Umbilical cord (tissue), 1 donor: ENCODE measurements at regions not wholly inside any gene's neighbourhood (a gene's known extent, or its start where the extent isn't known, plus 50 kb on each side); places are given as distances from the start of the nearest gene placed in this dataset.

Experiments used
- DNase-seq: peaks from one replicate; pipeline ENCODE4 v3.0.0-alpha.2; 2015; ENCODE audit warnings: low spot score

DNA sequence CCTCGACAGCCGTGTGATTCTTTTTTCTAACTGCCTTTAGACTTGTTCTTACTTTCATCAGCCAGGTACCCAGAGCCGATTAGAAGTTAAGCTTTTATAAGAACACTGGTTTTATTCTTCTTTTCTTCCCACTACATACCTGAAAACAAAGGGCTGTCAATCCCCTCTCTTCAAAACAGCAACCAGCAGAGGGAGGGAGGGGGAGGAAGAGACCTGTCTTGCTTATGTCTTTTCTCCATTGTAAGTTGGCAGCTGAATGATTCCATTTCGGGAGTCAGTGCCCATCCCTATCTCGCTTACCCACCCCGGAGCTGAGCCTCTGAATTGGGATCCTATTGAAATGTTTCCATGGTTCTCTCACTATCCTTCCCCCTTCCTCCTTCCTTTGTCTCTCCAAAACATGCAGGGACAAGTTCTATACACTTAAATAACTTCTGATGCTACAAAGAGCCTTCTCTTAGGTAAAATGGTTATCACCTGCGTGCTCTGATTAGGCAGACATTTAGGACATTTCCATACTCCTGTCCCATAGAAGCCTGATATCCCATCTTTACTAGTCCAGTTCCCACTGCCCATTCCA, 83.9 kb upstream of the WWC1 start:
- DNase-seq, result no peak

DNA sequence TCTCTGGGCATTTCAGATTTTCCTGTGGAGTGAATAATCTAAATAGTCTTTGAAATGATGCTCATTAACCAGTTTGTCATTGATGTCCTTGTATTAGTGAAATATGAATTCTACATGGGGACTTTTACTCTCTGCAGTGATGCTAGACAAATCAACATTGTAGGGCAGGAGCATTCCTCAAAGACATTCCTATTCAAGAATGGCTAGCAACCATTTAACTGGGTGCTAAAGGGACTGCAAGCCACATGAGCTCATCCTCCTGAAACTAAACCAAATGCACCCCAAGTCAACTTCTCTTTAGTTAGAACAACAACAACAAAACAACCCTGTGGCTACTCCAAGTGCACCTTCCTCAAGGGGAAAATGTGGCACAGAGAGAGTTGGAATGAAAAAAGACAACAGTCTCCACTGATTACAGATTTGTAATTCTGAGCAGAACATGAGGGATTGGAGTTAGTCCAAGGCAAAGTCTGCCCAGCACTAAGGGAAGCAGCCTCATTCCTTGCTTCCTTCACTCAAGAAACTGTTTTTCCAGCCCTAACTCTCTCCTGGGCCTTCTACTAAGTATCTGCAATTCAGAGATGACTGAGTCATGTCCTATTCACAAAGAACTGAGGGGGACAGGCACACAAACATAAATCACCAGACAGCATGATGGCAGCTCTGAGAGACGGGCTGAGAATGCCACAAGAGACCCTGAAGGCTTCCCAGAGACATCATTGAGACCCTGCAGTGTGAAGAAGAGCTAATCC, 82.0 kb upstream of the WWC1 start:
- peak; percentile 72 for DNase-seq

DNA sequence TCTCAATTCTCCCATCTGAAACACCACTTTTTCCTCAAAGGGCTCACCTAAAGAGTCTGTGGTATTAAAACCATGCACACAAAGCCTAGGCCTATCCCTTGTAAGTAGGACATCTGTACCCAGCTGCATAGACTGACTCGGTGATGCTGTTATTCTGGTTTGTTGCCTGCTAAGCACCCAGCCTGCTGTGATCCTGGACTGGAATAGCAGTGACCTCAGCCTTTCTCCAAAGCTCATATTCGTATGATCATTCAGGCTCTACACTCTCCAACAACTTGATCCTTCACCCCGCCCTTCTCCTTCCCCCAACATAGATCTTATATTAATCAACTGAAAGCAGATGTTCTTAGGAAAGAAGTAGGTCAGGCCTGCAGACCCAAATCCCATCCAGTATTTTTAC, 81.4 kb upstream of the WWC1 start:
- peak; percentile 86 for DNase-seq

DNA sequence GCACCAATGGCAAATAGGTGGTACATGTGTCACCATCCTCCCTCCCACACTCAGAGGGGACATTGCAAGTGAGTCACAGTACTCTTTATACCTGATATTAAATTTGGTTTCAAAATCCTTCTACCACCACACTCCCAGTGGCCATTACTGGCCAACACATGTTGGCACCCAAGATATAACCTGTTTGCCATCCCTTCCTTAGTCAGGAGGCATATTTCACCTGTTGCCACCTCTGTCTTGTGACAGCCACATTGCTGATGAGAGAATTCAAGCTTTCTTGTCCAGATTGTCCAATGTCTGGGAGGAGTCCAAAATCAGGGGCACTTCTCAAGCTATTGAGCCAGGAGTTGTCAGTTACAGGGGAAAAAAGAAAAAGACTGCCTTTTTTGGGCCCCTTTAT, 80.2 kb upstream of the WWC1 start:
- DNase-seq, result no peak

DNA sequence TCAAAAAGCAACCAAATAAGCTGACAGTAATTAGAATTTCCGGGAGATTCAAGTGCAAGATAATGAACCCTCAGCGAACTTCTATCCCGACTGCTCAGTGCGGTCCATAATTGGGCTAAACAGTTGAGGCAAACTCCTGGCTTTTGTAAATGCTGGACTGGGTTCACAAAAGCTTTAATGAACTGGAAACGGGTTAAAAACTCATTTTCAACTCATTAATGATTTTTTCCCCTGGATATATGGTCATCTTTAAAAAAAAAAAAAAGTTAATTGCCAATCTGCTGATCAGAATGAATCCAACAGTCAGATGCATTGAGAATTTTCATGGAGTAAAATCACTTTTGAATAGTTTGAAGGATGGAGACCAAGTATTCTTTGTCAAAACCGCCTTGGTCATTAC, 79.5 kb upstream of the WWC1 start:
- DNase-seq, result no peak

DNA sequence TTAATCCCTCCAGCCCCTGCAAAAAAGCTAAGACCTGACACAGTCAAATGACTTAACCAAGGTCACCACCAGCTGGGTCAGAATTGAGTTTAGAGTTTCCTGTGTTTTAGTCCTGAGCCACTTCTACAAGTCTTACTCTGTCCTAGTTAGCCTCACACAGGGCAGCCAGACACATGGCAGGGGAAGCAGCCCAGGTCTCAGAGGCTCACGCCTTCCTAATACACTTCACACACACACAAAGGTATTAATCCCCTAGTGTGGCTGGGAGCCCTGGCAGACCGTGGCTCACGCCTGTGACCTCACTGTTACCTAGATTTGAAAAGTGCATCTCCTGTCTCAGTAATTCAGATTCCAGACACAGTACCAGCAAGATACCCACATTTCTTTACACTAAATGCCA, 77.4 kb upstream of the WWC1 start:
- DNase-seq, result no peak

DNA sequence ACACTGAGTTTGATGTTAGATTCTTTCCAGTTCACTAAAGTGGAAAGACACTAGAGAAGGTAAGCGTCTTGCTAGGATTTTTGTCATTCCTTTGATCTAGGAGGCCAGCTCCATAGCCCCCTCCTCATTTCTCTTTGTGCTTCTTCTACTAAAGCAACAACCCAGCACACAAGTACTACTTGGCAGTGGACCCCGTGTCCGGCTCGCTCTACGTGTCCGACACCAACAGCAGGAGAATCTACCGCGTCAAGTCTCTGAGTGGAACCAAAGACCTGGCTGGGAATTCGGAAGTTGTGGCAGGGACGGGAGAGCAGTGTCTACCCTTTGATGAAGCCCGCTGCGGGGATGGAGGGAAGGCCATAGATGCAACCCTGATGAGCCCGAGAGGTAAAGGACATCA, 76.6 kb upstream of the WWC1 start:
- no peak for DNase-seq

DNA sequence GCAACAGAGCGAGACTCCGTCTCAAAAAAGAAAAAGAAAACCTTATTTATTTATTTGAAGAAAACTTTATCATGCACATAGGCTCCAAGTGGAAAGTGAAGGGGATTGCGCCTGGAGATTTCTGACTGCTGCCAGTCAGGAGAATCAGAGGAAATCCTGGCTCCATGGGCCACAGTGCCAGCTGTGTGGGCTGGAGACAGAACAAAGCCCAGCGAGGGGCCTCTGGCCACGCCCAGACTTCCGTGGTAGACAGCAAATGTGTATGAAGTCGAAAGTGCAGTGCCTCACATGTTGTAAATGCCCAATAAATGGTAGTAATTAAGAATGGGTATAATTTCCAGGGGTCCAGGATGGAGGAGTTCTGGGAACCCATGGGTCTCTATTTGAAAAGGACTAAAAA, 75.8 kb upstream of the WWC1 start:
- DNase-seq, result no peak

DNA sequence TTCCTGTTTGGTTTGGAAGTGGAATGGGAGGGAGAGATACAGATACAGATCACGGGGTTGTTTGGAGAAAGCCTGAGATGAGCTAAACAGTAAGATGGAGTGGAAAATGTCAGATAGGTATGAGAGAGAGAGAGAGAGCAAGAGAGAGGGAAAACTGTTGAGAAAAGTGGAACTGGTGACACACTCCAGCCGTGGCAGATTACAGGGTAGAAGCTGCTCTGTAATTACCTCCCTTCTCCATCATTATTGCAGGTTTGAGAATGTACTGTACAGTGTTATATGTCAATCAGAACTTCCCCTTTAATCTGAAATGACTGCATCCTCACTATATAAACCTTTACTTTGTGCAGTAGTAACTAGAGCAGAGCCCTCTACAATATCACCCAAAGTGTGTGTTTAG, 74.5 kb upstream of the WWC1 start:
- no peak for DNase-seq

DNA sequence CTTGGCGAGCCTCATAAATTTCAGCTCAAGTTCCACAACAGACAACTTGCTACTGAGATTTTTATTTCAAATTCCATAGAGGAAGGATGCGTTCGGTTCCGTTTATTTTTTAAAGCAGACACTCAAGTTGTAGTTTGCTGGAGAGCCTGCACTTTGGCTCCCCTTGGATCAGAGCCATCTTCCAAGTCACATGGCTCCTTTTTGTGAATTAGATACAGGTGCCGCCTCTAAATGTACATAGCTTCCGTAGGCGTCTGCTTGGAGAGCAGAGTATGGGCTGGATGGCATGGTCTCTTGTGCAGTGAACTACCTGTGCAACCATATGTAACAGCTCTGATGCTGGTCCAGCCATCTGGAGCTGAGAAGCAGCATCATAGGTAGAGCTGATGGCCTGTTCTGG, 73.9 kb upstream of the WWC1 start:
- DNase-seq, result no peak

DNA sequence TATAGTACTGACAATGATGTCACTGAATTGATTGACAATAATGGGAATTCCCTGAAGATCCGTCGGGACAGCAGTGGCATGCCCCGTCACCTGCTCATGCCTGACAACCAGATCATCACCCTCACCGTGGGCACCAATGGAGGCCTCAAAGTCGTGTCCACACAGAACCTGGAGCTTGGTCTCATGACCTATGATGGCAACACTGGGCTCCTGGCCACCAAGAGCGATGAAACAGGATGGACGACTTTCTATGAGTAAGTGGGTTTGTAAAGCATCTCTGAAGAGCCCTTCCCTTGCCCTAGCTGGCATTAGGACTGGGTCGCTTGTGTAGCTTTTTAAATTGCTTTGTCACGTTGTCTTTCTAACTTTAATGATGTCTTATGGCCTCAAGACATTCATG, 72.7 kb upstream of the WWC1 start:
- DNase-seq, result no peak

DNA sequence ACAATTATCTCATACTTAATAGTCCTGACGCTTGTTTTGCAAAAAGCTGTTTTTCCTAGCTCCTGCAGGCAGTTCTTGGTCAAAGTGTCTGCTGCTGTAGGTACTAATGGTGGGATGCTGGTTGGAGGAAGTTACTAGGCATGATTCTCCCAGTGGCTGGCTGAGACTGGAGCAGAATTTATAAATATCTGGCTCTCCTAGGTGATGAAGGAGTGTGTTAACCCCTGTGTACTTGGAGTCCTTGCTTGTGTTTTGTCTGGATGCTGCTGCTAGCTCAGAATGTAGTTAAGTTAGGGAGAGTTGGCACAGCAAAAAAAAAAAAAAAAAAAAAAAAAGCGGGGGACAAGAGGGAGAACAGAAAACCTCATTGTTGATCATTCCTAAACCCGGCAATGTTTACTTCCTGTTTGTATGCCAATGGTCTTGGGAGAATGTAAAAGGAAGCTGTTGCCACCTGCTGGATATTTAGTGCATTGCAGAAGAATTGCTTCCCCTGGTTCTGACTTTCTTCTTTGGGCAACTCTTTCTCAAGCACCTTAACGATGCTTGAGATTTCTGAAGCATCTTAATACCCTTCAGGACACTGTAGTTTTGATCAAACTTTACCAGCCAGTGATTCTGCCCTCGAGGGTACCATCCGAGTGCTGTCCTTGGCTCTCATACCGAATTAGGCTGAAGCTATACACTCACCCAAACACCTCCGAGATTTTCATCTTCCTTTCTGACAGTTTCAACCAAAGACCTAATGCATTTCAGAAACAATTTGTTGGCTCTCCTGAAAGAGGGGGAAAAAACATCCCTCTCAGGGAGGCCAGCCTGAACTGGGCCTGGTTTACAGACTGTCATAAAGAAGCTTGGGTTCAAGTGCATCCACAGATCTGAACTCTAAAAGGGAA, 71.7 kb upstream of the WWC1 start:
- peak; percentile 86 for DNase-seq

DNA sequence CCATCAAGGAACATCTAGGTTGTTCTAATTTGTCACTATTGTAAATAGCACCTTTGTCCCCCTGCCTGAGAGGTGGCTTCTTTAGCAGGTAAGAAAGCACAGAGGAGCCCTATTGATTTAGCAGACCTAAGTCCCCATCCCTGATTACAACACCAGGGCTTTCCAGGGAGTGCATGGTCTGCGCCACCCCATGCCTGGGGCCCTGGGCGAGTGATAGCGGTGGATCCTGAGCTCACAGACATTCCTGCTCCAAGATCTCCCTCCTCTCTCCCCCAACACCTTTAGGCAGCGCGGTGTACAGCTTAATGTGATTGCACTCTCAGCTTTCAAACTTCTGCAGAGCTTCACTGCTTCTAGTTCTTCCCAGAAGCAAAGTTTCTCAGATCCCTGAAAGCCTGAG, 67.4 kb upstream of the WWC1 start:
- DNase-seq, result peak; percentile 22

DNA sequence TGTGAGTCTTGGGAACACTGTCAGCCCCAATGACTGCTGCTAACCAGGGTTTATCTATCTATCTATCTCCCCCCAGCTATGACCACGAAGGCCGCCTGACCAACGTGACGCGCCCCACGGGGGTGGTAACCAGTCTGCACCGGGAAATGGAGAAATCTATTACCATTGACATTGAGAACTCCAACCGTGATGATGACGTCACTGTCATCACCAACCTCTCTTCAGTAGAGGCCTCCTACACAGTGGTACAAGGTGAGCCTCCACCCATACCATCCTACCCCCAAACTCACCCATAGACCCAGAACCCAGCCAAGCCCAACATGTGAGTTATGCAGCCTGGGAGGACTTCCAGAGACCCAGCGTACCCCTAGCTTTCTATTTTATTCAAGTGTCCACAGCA, 65.4 kb upstream of the WWC1 start:
- no peak for DNase-seq

DNA sequence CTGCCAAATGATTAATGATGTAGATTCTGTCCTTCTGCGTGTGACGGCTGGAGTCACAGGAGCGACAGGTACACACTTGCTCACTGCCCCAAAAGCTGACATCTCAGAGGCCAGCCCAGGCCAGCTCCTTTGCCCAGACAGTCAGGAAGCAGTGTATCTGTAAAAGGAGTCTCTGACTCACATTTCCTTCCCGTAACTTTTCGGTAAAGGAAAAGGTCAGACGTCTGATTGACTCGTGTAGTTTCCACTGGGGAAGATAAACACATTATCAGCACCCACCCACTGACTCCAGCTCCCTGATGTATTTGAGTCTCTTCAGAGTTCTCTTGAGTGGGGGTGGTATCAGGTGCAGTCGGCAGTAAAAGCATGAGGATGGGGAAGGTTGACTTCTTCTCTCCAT, 64.4 kb upstream of the WWC1 start:
- DNase-seq, result peak; percentile 14

DNA sequence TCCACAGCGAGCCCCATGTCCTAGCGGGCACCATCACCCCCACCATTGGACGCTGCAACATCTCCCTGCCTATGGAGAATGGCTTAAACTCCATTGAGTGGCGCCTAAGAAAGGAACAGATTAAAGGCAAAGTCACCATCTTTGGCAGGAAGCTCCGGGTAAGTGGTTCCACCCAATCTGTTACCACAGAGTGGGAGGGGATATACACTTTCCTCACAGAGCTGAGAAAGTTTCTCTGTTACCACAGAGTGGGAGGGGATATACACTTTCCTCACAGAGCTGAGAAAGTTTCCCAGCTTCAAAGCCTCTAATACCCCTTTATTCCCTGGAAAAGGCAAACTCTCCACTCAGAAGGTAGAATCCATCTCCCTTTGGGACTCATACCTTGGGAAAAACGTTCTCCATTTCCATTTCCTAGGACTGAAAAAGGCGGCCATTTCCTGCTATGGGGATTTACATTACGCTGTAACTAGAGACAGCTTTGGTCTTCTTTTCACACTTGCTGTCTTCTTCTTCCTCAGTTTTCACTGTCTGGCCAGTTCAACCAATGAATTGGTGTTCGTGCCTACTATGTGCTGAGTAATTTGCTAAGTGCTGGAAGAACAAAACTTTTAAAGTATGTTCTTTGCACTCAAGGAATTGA, 63.4 kb upstream of the WWC1 start:
- no peak for DNase-seq

DNA sequence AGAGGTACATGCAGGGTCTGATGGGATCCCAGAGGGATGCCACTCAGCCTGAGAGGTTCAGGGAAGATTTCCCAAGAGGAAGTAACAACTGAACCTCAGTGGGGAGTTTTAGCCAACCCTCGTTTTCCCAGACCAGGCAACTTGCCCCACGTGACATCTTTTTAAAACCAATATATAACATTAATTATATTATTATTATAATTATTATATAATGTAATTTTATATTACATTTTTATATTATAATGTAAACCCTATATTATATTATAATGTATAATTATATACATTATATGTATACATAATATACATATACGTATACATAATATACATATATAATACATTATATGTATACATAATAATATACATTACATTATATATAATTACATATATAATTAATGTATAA, 62.8 kb upstream of the WWC1 start:
- DNase-seq, result no peak

DNA sequence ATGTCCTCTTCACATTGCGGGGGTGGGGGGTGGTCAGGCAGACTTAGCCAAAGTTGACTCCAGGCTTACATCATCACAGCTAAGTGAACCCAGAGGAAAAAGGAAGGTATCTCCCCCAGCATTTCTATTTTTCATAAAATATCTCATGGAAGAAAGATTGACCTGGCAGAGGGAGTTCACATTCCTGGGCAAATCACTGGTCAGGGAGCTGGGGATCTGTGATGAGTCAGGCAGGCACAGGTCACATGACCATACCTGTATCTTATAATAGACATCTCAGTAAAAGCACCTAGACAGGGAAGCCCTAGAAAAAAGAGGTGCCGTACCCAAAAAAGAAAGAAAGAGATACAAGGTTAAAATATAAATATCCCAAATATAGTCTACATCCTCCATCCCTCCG, 57.3 kb upstream of the WWC1 start:
- DNase-seq, result no peak

DNA sequence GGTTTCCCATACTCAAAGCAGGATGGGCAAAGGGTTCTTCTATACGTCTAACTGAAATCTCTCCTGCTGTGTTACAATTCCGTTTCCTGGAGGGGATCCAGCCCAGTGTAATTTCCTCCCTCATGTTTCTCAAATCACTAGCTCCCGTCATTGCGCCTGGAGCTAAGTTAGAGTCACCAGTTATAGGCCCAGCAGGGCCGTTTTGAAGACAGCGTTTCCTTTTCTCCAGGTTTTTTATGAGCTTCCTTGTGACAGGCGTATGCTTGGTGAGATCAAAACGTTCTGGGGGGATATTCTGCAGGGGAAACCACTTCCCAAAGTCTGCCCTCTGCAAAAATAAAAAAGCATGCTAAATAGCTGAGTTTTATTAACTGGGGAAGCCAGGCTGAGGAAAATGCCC, 53.0 kb upstream of the WWC1 start:
- DNase-seq, result no peak

DNA sequence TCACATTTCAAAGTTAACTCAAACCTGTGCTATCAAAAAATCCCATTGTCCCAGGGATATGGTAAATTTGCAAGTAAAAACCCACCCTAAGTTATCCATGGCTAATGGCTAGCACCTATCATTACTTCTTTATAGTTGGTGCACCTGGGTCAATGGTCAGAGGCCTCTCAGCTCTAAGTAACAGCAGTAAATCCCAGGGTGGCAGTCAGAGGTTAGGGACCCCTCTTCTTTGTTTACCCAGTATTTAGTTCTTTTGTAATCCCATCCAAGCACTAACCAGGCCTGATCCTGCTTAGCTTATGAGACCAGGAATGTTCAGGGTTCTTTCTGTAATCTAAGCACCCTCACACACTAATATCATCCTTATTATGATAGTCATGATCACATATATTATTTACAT, 52.1 kb upstream of the WWC1 start:
- DNase-seq, result no peak
